HG02870 (cell line): ENCODE measurements at regions not wholly inside any gene's neighbourhood (a gene's known extent, or its start where the extent isn't known, plus 50 kb on each side); places are given as distances from the start of the nearest gene placed in this dataset.

Source experiments
- ATAC-seq: cut with Tn5 transposase; IDR thresholded peaks from one replicate; pipeline ENCODE4 v1.9.1; 2021; ENCODE audit warnings: mild to moderate bottlenecking, moderate library complexity; ENCODE audit not compliant: unreplicated experiment

- ATAC-seq: no peak
Measured at GRCh38 chr16:64475627-64476351, 646.1 kb downstream of the CDH11 start.

- no peak for ATAC-seq
Measured at GRCh38 chr16:64470916-64471315, 650.9 kb downstream of the CDH11 start.

GRCh38 chr16:64469906-64470702 lies 651.8 kb downstream of the CDH11 start:
- ATAC-seq: no peak

DNA sequence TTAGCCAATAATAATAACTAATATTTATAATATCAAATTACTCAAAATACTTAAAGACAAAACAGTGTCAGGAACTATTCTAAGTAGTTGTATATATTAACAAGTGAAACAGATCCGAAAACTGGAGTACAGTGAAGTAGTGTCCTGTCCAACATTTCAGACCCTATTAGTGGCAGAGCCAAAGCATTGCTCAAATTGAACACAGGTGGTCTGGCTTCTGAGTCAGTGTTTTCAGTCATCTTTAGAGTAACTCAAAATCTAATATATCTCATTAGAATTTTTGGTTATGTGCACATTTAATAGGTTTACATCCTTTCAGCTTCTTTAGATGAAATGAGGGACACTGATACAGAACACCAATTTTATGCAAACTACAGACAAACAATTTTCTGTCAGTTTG lies 652.5 kb downstream of the CDH11 start:
- no peak for ATAC-seq

DNA sequence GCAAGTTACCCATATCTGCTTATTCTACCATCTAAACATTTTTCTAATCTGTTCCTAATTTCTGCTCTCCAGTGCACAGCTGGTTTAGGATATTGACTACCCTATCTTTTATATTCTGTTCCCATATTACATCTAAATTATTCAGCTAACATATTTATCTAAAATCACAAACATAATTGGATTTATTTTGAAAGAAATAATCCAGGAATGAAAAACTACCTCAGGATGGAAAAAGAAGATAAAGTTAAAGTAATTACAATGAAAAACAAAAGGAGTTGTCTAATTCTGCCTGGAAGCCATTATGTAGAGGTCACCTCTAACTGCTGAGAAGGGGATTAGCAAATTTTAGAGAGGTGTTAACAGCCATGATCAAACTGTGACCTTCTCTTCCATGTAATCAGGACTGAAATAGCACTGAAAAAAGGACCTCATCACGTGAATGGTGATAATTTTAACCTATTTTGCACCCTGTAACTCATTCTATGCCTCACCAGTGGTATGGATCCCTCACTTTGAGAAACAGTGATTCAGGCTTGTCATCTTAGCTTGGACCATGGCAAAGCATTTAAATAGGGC lies 653.3 kb downstream of the CDH11 start:
- ATAC-seq: no peak

GRCh38 chr16:64459821-64460220 lies 662.0 kb downstream of the CDH11 start:
- ATAC-seq: no peak

- ATAC-seq: no peak
Measured at GRCh38 chr16:64459402-64459801, 662.5 kb downstream of the CDH11 start.

GRCh38 chr16:64455275-64455674 lies 666.6 kb downstream of the CDH11 start:
- no peak for ATAC-seq

DNA sequence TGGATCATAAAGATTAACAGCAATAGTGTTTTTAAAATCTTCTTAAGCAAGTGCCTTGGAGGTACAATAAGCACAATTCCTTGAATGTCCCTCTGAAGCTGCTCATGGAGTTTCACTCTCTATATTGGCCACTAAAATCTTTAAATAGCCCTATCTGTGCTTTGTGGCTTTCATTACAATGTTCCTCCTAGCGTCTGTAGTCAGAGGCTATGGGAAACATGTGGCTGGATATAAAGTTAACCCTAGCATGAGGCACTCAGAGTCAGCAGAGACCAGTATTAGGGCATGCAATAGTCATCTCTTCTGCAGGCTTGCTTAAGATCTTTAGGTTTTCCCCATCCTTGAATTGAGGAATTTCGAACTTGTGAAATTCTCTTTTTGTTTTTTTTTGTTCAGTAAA lies 668.2 kb downstream of the CDH11 start:
- peak; percentile 52 for ATAC-seq

DNA sequence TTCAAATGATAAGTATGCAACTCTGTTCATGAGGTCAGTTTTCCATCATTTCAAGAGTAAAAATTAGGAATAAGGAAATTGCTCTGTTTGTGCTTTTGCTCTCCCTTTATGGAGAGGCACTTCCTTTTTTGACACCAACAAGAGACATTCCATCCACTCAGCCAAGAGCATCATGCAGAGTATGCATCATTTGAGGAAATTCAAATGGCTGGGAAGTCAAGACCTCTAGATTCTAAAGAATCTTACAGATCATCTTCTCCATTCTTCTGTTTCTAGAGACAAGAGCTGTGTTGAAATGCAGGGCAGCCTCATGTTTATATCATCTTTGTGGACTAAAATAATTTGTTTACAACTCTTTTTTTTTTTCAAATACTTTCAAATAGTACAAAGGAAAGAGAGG lies 669.4 kb downstream of the CDH11 start:
- ATAC-seq: no peak

DNA sequence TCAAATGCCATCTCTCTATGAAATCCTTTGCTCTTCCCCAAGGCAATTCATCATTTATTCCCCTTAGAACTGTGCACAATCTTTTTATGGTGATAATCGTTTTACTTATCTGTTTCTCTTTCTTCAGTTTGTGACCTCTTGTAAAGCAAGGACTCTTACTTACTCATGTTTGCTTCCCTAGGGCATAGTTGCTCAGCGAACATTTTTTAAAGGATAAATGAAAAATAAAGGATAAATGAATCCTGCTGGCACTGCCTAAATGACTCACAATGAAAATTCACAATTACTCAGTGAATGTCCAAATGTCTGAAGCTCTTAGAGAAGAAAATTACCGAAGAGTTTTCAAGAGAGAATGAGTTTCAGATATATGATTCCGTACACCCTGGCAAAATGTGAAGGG lies 671.7 kb downstream of the CDH11 start:
- ATAC-seq: no peak

DNA sequence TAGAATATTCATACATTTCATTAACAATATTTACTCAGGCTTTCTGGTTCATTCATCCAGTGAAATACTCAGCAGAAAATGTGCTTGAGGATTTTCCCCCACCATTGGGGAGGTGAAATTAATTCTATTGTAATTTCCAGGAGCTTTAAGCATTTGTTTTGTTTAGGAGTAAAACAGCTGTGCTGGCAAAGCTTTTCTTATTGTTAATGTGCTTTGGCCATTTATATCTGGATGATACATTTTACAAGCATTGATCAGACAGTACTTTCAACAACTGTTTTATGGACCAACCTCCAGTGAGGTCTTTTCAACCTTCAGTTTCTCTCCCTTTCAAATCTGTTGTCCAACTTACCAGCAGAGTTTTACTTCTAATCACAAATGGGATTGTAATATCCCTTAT lies 672.4 kb downstream of the CDH11 start:
- no peak for ATAC-seq

GRCh38 chr16:64445649-64446048 lies 676.2 kb downstream of the CDH11 start:
- peak; percentile 54 for ATAC-seq

DNA sequence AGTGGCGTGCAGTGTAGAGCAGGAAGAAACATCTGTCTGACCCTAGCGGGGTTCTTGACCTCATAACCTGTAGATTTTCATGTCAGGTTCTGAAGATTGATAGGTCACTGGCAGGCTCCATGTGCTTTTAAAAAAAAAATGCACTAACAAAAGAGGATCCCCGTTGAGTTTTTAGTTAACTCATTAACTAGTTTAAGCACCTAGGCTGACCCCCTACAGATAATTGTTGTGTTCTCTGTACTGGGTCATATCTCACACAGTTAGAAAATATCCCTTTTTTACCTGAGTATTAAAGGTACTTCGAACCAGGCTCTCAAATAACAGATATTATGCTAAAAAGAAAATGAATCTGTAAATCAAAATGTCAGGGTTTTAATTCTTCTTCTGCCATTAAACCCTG lies 676.6 kb downstream of the CDH11 start:
- ATAC-seq: no peak

- no peak for ATAC-seq
Measured at GRCh38 chr16:64440421-64440831, 681.4 kb downstream of the CDH11 start.

DNA sequence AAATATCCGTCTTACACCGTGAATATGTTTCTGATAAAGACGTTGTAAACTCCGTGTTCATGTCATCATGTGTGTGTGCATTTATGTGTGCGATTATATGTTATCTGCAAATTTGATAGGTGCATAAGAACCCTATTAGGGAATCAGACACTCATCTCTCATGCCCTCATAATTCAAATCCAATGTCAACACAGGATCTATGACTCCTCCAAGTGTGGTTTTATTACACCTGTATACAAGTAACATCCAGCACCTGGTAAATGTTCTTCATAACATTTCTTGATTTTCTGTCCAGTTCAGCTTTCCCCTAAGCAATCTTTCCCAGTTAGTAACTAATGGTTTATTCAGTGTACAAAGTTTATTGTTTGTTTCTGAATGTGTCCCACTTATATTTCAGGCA lies 681.9 kb downstream of the CDH11 start:
- ATAC-seq: no peak

- ATAC-seq: no peak
Measured at GRCh38 chr16:64437706-64438324, 684.0 kb downstream of the CDH11 start.

GRCh38 chr16:64434526-64435069 lies 687.3 kb downstream of the CDH11 start:
- no peak for ATAC-seq

GRCh38 chr16:64428463-64429113 lies 693.3 kb downstream of the CDH11 start:
- no peak for ATAC-seq

DNA sequence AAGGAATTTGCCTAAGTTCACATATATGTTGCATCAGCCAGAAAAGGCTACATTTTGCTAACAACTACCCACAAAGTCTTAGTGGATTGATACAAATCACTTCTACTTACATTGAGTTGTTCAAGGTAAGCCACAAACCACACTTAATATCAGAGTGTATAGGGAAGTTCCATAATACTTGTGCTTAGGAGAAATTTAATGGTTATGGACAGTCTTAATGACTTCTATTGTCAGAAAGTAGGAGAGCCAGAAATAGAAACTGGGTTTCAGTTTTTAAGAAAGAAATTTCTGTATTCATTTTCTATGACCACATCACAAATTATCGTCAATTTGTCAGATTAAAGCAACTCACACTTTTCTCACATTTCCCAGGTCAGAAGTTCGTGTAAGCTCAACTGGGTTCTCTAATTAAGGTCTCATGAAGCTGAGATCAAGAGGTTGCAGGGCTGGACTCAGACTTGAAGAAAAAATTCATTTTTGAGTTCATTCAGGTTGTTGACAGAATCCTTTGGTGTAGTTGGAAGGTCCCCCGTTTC lies 695.7 kb downstream of the CDH11 start:
- no peak for ATAC-seq

- no peak for ATAC-seq
Measured at GRCh38 chr16:64425381-64425780, 696.5 kb downstream of the CDH11 start.
